ENCODE measurements at regions not wholly inside any gene's neighbourhood (a gene's known extent, or its start where the extent isn't known, plus 50 kb on each side); places are given as distances from the start of the nearest gene placed in this dataset.

GRCh38 chr13:29903996-29904395 lies 53.6 kb upstream of the UBL3 start:
- CTCF ChIA-PET, result no interaction called here

DNA sequence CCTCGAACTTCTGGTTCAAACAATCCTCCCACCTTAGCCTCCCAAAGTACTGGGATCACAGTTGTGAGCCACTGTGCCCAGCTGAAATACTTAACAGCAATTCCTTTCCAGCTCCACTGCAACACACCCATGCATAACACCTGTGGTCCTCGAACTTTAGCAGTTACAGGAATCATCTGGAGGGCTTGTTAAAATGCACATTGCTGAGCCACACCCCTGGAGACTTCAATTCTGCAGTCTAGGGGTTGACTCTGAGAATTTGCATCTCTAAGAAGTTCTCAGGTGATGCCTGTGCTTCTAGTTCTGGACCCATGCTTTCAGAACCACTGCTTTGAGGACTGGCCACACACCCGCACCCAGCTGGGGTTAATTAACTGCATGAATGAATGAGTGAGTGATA lies 53.1 kb upstream of the UBL3 start:
- TF ChIP-seq IKZF3 (tag by site-specific recombination; IDR thresholded peaks at IDR 0.05) (no peak), ZNF473 (tag by site-specific recombination; IDR thresholded peaks at IDR 0.05) (no peak), ZNF133 (tag by site-specific recombination; IDR thresholded peaks at IDR 0.05) (no peak), SCRT1 (tag by site-specific recombination; IDR thresholded peaks at IDR 0.05; ENCODE audit: borderline replicate concordance) (no peak), REST (tag by site-specific recombination; IDR thresholded peaks at IDR 0.05) (no peak), ZNF10 (tag by site-specific recombination; IDR thresholded peaks at IDR 0.05) (no peak), ZNF274 (IDR thresholded peaks at IDR 0.05; ENCODE audit: low read length) (no peak), ZNF274 (tag by site-specific recombination; IDR thresholded peaks at IDR 0.05; ENCODE audit: borderline replicate concordance) (no peak), MYNN (tag by site-specific recombination; IDR thresholded peaks at IDR 0.05; ENCODE audit: borderline replicate concordance) (no peak)
- TF ChIP-seq, protein P1, sequence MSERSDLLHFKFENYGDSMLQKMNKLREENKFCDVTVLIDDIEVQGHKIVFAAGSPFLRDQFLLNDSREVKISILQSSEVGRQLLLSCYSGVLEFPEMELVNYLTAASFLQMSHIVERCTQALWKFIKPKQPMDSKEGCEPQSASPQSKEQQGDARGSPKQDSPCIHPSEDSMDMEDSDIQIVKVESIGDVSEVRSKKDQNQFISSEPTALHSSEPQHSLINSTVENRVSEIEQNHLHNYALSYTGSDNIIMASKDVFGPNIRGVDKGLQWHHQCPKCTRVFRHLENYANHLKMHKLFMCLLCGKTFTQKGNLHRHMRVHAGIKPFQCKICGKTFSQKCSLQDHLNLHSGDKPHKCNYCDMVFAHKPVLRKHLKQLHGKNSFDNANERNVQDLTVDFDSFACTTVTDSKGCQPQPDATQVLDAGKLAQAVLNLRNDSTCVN (tag by site-specific recombination; optimal IDR thresholded peaks at IDR 0.05), result no peak
- TF ChIP-seq, protein P2, sequence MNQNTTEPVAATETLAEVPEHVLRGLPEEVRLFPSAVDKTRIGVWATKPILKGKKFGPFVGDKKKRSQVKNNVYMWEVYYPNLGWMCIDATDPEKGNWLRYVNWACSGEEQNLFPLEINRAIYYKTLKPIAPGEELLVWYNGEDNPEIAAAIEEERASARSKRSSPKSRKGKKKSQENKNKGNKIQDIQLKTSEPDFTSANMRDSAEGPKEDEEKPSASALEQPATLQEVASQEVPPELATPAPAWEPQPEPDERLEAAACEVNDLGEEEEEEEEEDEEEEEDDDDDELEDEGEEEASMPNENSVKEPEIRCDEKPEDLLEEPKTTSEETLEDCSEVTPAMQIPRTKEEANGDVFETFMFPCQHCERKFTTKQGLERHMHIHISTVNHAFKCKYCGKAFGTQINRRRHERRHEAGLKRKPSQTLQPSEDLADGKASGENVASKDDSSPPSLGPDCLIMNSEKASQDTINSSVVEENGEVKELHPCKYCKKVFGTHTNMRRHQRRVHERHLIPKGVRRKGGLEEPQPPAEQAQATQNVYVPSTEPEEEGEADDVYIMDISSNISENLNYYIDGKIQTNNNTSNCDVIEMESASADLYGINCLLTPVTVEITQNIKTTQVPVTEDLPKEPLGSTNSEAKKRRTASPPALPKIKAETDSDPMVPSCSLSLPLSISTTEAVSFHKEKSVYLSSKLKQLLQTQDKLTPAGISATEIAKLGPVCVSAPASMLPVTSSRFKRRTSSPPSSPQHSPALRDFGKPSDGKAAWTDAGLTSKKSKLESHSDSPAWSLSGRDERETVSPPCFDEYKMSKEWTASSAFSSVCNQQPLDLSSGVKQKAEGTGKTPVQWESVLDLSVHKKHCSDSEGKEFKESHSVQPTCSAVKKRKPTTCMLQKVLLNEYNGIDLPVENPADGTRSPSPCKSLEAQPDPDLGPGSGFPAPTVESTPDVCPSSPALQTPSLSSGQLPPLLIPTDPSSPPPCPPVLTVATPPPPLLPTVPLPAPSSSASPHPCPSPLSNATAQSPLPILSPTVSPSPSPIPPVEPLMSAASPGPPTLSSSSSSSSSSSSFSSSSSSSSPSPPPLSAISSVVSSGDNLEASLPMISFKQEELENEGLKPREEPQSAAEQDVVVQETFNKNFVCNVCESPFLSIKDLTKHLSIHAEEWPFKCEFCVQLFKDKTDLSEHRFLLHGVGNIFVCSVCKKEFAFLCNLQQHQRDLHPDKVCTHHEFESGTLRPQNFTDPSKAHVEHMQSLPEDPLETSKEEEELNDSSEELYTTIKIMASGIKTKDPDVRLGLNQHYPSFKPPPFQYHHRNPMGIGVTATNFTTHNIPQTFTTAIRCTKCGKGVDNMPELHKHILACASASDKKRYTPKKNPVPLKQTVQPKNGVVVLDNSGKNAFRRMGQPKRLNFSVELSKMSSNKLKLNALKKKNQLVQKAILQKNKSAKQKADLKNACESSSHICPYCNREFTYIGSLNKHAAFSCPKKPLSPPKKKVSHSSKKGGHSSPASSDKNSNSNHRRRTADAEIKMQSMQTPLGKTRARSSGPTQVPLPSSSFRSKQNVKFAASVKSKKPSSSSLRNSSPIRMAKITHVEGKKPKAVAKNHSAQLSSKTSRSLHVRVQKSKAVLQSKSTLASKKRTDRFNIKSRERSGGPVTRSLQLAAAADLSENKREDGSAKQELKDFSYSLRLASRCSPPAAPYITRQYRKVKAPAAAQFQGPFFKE (tag by site-specific recombination; IDR thresholded peaks at IDR 0.05; ENCODE audit: borderline replicate concordance), result no peak
- H3K36me3 ChIP-seq (ENCODE audit: control insufficient read depth in 2 of 2, insufficient read depth in 1 of 2, low read length in 2 of 2), result no peaks in the 10 kb centered on the region
- H3K27ac ChIP-seq (ENCODE audit: extremely low read depth, low read depth, low read length), result no peak overlapping the region
- ChIA-PET CTCF (interaction anchor here (0.6 to 1.6 kb wide), 2 partner anchors 17 to 495 kb away, joined by 3 read pairs; no protein-coding TSS in a partner anchor), POLR2A (interaction anchor here (0.7 to 2.4 kb wide), 2 partner anchors 20 to 53 kb away, joined by 3 to 13 read pairs; partner anchors contain the start of gene UBL3)
- no peak overlapping the region for H3K4me3 ChIP-seq (ENCODE audit: low read depth, low read length)
- H3K9me3 ChIP-seq (ENCODE audit: control insufficient read depth, insufficient read depth, low read depth, low read length), result no peaks in the 10 kb centered on the region
- H3K4me1 ChIP-seq (ENCODE audit: control insufficient read depth, insufficient read depth, low read length), result peaks cover 4% of the 10 kb centered on the region

More at GRCh38 chr13:29903996-29904395, 53.6 kb upstream of the UBL3 start:
- TF ChIP-seq, protein P3, sequence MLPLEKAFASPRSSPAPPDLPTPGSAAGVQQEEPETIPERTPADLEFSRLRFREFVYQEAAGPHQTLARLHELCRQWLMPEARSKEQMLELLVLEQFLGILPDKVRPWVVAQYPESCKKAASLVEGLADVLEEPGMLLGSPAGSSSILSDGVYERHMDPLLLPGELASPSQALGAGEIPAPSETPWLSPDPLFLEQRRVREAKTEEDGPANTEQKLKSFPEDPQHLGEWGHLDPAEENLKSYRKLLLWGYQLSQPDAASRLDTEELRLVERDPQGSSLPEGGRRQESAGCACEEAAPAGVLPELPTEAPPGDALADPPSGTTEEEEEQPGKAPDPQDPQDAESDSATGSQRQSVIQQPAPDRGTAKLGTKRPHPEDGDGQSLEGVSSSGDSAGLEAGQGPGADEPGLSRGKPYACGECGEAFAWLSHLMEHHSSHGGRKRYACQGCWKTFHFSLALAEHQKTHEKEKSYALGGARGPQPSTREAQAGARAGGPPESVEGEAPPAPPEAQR (tag by site-specific recombination; IDR thresholded peaks at IDR 0.05), result no peak
- TF ChIP-seq OSR2 (tag by site-specific recombination; IDR thresholded peaks at IDR 0.05) (no peak), ZNF792 (tag by site-specific recombination; IDR thresholded peaks at IDR 0.05) (no peak), GLIS1 (tag by site-specific recombination; IDR thresholded peaks at IDR 0.05) (no peak), ZNF114 (tag by site-specific recombination; IDR thresholded peaks at IDR 0.05) (no peak), SETDB1 (IDR thresholded peaks at IDR 0.05; ENCODE audit: insufficient read length, low read length) (no peak), ZNF629 (tag by site-specific recombination; IDR thresholded peaks at IDR 0.05) (no peak), ZNF785 (tag by site-specific recombination; IDR thresholded peaks at IDR 0.05) (no peak), ZNF791 (tag by site-specific recombination; IDR thresholded peaks at IDR 0.05) (no peak), ZNF366 (tag by site-specific recombination; conservative IDR thresholded peaks at IDR 0.05) (no peak), GFI1B (tag by site-specific recombination; IDR thresholded peaks at IDR 0.05) (no peak), ZNF350 (tag by site-specific recombination; IDR thresholded peaks at IDR 0.05) (no peak), ZNF138 (tag by site-specific recombination; IDR thresholded peaks at IDR 0.05; ENCODE audit: borderline replicate concordance) (no peak), ZFP41 (tag by site-specific recombination; IDR thresholded peaks at IDR 0.05; ENCODE audit: borderline replicate concordance) (no peak), ZIC2 (tag by site-specific recombination; IDR thresholded peaks at IDR 0.05) (no peak)
- TF ChIP-seq, protein P4, sequence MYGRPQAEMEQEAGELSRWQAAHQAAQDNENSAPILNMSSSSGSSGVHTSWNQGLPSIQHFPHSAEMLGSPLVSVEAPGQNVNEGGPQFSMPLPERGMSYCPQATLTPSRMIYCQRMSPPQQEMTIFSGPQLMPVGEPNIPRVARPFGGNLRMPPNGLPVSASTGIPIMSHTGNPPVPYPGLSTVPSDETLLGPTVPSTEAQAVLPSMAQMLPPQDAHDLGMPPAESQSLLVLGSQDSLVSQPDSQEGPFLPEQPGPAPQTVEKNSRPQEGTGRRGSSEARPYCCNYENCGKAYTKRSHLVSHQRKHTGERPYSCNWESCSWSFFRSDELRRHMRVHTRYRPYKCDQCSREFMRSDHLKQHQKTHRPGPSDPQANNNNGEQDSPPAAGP (tag by site-specific recombination; IDR thresholded peaks at IDR 0.05), result no peak
- Histone ChIP-seq H3K27ac (ENCODE audit: extremely low read depth, low read depth, low read length) (no peak overlapping the region), H3K36me3 (ENCODE audit: control insufficient read depth in 2 of 2, insufficient read depth in 1 of 2, low read length in 2 of 2) (no peaks in the 10 kb centered on the region), H3K9me3 (ENCODE audit: control insufficient read depth, insufficient read depth, low read depth, low read length) (no peaks in the 10 kb centered on the region), H3K4me1 (ENCODE audit: control insufficient read depth, insufficient read depth, low read length) (peaks cover 4% of the 10 kb centered on the region), H3K4me3 (ENCODE audit: low read depth, low read length) (no peak overlapping the region)
- POLR2A ChIA-PET, result no interaction called here
